Ammon's horn (tissue), 1 donor: ENCODE measurements at regions not wholly inside any gene's neighbourhood (a gene's known extent, or its start where the extent isn't known, plus 50 kb on each side); places are given as distances from the start of the nearest gene placed in this dataset.
"Not testable (repeated sequence)": the region's sequence is repeated elsewhere in the genome, so short reads cannot be mapped to it uniquely, and the experiment has no call there.

Experiments used
- DNase-seq: peaks from one replicate; pipeline ENCODE4 v3.0.0-alpha.2; 2016; ENCODE audit warnings: low spot score

DNA sequence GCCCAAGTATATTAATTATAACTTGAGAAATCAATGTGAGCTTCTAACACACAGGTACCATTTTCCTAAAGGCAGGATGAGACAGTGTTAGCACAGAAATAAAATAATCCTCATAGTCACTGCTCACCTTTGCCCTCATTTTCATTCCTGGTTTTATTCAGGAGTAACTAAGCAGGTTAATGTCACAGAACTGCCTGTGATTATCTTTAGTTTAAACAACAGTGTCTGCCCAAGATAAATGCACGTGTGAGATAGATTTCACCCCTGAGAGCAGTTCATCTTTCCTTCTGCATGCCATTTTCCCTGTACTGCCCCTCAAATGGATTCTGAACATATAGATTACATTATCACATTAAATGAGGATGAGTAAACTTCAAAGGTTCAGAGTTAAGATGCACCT, 250.7 kb downstream of the RMST start:
- DNase-seq = no peak

DNA sequence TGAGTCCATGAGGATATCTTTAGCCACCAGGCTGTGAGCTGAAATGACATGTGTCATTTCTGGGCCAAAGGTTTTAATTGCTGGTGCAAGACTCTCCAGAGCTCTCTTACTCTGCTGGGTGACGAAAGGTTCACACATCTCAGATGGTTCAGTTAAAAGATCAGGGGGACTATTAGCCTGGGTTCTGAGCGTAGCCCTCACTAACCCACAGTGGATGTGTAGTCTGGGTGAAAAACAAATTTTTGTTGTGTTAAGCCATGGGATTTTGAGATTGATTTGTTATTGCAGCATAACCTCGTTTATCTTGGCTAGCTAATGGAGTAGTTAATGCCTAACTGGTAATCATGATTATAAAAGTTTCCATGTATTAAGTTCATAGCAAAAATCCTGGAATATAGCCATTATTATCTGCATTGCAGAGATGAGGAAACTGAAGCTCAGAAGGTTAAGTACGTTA, 251.5 kb downstream of the RMST start:
- DNase-seq = no peak

DNA sequence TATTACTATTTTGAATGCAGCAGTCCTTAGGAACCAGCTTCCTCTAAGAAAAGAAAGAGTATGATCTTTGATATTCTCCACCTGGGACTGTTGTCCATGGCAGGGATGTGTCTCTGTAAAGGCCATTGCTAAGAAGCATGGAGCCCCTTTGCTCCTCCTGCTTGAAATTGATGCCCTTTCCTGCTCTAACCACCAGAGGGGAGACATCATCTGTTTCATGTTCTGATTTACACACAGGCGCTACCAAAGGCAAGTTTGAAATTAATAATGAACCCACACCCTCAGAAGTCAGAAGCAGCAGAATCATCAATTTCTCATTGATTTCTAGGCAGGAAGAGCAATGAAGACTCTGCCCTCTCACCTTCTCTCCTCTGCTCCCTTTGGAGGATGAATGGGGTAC, 253.8 kb downstream of the RMST start:
- no peak for DNase-seq

DNA sequence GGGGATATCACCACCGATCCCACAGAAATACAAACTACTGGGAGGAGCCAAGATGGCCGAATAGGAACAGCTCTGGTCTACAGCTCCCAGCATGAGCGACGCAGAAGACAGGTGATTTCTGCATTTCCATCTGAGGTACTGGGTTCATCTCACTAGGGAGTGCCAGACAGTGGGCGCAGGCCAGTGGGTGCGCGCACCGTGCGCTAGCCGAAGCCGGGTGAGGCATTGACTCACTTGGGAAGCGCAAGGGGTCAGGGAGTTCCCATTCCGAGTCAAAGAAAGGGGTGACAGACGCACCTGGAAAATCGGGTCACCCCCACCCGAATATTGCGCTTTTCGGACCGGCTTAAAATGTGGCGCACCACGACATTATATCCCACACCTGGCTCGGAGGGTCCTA, 261.2 kb downstream of the RMST start:
- not testable (repeated sequence) for DNase-seq

DNA sequence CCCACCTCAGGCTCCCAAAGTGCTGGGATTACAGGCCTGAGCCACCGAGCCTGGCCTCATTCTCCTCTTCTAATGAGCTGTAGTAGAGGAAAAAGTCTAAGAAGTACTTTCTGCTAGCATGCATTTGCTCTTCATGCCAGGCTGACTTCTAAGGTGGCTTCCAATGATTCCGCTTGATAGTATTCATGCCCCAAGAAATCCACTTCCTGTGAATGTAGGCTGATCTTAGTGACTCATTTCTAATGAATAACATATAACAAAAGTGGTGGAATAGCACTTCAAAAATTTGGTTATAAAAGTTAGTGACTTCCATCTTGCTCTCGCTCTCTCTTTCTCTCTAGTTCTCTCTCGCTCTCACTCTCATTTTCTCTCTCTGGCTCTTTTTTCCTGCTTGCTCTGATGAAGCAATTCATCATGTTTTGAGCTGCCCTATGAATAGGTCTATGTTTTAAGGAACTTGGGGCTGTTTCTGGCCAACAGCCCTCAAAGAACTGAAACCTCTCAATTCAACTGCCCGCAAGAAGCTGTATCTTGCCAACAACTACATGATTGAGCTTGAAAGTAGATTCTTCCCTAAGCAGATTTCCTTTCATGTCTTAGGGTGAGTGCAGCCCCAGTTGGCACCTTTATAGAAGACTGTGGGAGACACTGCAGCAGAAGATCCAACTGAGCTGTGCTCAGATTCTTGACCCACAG, 282.9 kb downstream of the RMST start:
- DNase-seq = no peak

DNA sequence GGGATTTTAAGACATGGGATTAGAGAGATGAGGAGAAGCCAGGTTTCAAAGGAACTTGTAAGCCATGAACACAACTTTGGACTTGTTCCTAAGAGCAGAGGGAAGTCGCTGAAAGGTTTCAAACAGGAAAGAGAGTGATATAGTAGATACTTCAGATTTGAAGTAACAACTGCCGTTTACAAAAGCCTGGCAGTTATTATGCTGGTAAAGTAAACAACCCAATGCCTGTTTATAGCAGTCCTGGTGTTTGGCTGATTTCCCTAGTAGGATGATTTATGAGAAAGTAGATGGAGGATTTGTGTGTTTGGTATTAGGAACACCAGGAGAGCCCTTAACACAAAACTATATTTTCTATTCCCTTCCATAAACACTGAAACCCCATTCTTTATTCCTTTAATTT, 285.7 kb downstream of the RMST start:
- DNase-seq = no peak

DNA sequence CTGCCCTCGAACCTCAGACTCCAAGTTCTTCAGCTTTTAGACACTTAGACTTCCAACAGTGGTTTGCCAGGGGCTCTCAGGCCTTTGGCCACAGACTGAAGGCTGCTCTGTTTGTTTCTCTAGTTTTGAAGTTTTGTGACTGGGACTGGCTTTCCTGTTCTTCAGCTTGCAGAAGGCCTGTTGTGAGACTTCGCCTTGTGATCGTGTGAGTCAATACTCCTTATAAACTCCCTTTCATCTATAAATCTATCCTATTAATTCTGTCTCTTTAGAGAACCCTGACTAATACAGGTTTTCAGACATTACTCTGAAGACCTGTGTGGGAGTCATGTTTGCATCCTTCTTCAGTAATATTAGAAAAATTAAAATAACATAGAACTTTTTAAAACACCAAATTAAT, 289.1 kb downstream of the RMST start:
- no peak for DNase-seq

DNA sequence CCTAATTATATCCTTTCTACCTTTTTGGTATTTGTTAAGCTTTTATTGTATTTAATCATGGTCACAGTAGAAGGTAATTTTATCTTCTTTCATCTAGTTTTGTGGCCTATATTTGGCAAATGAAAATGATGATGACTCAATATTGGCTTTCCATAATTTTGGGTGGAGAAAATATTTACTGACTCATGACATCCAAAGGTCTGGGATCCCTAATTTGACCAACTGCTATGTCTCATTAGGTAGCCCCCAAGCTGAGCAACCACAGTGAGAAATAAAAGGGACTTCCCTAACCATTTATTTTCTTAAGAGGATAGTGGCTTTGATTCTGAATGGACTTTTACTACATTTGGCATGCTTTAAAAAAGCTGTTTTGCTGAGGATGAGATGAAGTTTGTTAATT, 289.5 kb downstream of the RMST start:
- DNase-seq = no peak

DNA sequence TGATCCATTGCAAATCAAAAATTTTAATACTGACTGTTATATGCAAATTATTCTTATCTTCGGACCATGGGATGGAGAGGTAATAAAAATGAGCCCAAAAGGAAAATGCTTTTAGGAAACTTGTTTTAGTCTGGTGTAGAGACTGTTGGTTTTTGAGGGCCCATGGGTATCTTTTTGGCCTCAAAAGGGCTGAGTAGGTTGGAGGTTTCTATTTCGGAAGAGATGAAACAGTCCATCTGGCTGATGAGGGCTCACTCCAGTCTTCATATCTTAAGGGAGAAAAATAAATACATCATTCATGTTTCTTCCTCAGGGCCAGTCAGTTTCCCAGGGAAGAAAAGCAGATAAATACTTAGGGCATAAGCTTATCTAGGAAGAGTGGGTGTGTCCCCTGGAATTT, 290.7 kb downstream of the RMST start:
- DNase-seq = no peak

DNA sequence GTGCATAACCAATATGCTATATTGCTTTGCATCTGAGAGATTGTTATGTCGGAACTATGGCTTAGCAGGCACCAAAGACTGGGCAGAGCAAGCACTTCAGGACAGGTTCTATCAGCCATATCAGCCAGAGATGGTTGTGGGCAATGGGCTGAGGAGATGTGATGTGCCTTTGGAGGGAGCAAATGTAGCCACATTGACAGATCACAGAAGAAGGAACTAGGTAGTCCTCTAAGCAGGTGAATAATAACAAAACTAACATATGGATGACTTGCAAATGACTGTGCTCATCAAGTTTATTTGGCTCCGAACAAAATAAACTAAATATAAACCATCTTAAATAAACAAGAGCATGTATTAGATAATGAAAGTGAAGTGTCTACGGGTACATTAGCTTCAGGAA, 291.7 kb downstream of the RMST start:
- DNase-seq = no peak

DNA sequence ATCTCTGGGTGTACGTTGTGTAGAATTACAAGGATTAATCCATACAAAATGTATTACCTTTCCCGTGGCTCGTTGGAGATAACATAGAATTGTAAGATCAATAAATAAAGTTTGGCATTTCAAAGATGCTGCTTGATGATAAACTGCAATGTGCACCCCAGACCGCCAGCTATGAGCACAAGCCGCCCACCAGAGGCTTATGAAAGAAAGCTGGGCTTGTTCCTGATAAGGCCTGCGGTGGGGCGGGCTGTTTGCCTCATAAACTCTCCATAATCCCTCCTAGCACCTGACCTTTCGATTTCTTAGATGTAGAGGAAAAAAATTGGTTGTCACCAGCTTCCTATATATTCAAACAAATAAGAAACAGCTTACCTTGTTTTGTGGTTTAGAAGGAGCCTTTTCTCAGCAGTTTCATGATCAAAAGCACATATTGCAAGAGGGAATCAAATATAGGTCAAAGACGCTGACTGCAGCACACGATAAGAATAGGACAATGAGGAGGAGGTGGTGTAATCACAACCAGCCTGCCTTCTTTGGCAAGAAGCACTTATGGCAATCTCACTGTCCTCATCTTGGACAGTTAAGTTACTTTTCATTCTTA, 293.6 kb downstream of the RMST start:
- DNase-seq = no peak

DNA sequence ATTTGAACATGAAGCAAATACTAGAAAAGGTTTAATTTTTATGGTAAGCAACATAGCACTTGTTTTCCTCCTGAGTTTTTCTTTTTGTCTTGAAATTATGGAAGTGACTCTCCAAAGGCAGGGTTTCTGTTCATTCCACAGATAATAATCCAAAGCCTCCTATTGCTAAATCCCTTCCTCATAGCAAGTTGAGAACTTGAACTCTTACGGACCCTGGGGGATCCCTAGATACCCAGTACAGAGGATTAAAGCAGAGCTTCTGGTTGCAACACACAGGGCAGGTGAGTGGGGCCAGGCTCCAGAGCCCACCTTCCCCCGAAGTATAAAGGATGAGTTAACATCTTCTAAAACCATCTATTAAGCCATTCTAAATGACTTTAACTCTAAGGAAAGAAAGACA, 294.1 kb downstream of the RMST start:
- no peak for DNase-seq

DNA sequence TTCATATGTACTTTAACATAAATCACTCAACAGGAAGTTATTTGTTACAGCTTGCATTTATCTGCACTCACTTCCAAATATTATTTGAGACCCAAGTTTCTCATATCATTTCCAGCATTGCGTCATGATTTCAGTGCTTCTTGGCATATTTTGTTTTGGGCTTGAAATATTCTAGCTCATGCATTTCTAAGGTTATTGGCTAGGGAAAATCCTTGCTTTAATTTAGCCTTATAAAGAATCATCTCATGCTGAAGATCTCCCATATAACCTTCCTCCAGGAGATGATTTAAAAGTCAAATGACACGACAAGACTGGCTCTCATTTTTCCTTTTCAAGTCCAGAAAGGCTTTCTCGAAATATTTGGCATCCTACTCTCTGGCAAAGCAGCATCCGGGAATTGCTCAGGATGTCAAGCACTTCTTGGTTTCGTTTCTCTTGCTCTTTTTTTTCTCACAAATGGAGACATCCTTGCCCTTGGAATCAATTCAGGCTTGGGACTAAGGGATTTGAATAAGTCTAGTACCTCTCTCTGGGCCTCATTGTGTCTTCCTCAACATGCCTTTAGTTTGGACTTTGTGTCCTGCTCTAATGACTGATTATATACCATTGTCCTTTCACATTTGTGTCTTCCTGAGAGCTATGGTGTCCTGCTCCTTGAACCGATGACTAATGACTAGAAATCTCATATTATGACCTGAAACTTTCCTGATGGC, 295.0 kb downstream of the RMST start:
- no peak for DNase-seq

DNA sequence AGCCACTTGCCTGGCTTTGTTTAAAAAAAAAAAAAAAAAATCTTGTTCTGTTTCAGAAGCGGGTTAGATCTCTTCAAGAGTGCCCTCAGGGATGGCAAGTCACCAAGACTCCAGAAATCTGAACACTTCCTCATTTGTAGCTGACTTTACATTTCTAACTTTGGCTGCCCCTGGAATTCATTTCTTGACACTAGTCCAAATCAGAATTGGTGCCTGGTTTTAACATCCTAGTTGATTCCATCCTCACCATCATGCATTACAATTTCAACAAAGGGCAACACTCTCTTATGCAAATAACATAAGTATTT, 295.5 kb downstream of the RMST start:
- DNase-seq = no peak

DNA sequence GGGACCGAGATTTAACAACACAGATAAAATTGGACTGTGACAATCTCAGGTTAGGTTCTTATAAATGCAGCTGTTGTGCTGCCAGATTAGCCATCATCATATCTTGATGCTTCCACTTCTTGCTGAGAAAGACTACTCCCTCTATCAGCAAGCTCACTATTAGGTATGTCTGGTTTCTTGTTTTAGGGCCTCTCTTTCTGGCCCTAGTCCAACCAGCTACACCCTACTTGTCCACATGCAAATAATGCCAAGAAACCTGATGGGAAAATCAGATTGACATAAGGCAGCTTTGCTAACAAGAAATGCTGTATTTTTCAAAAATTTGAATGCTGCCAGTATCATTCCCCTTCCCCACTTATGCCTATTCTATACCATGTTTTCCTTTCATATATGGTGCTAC, 296.0 kb downstream of the RMST start:
- no peak for DNase-seq

DNA sequence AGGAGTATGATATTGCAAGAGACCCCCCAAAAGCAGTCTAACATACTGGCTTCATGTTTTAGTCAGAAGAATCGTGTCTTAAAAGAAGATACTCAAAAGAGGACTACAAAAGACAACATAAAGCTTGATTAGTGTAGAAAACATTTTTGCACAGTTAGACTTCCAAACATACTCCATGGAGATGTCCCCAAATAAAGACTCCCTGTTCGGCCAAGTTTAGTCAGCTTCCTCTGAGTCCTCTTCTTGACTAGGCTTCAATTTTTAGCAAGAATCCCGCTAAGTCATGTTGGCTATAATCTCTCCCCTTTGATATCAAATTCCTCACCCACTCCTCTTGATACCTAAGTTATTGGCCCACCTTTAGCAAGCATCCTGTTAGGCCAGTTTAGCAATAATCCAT, 298.0 kb downstream of the RMST start:
- DNase-seq = no peak

DNA sequence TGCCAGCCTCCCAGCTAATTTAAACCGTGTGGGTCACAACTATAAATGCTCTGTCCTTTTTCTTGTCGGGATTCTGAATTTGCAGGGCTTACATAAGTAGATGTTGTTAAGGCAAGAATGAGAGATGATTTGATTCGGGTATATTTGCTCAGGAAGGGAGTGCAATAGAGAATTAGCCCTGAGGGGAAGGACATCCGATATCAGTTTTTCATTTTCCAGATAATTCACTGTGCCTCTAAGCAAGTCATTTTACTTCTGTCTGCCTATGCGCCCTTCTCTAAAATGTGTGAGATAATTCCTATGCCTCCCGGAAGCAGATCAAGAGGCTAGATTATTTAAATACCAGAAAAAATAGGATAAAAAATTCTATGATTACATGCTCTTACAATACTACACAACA, 300.5 kb downstream of the RMST start:
- DNase-seq = no peak

DNA sequence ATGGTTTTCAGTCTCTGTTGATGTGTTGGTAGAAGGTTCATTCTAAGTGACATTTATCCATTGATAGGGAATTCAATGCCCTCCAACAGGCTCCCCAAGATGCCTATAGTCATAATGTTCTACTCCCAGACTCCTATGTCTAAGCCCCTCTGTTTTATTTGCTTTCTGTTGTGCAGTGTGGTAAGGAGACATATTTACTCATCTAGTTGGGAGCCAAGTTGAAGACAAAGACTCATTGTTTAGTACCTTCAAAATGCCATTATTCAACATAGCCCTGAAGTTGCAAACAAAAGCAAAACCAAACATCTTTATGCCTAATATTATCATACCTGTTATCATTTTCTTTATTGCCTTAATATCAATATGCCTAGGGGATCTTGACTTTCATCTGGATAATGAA, 302.1 kb downstream of the RMST start:
- no peak for DNase-seq

DNA sequence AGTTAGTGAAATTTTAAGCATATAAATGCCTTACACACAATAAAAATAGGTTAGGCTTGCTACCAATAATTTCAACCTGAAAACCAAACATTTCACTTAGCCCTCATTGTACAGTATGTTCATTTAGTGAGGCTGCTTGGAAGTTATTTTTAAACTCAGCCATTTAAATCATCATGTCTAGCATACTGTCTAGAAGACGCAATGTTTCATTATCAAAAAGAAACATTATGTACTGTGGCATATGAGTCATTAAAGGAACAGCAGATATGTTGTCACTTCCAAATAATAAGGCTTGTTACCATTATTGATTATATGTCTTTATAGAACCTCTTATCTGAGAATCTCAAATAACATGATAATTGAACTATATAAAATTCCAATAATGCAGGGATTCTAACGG, 304.7 kb downstream of the RMST start:
- DNase-seq = no peak

DNA sequence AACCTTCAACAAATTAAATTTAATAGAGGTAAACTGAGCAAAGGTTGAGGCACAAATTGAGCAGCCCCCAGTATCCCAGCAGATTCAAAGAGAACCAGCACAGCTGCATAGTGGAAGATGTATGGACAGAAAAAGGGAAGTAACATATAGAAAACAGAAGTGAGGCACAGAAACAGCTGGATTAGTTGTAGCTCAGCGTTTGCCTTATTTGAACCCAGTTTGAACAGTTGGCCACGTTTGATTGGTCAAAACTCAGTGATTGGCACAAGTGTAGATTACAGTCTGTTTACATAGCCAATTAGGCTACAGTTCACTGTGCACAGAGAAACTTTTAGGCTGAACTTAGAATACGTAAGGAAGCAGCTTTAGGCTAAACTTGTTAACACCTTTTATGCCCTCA, 315.5 kb downstream of the RMST start:
- DNase-seq = no peak

DNA sequence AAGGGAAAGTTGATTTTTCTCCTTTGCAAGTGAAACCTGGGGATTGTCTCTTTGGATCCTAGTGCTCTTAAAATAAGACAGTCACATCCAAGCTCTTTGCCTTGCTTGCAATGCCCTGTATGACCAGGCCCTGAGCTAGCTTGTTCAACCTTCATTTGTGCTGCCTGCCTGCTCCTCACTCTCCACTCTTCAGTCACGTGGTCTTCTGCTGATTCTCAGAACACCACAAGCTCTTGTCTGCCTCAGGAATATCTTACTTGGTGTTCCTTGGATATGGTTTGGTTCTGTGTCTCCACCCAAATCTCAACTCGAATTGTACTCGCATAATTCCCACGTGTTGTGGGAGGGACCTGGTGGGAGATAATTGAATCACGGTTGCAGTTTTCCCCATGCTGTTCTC, 318.7 kb downstream of the RMST start:
- no peak for DNase-seq

DNA sequence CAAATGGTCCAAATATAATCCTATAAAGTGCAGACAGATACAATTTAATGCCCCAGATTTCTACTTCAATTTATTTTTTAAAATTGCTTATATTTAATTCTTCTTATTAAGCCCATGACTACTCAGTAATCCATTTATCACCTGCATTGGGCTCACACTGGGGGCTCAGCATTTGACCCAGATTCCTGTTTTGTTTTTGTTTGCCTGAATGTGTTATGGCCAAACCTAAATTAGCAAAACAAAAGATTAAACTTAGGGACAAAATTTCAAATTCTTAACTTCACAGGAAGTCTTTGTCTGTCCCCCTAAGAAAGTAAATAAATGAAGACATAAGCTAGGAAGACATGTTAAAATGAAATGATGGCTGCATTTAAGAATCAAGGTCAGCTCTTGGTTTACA, 322.3 kb downstream of the RMST start:
- DNase-seq = no peak

DNA sequence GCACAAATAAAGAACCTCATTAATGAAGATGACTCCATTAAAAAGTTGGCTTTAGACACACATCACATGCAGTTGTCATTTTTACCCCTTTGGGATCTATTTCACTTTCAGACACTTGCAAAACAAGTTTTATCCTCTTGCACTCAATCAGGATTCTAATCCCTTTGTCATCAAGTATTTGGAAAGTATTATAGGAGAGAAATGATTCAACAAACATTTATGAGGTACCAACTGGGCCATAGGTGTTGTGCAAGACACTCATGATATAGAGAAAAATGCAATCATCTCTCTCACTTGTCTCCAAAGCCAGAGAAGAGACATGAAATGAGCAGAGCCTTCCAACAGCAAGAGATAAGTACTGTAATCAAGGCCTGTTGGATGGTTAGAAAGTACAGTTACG, 327.7 kb downstream of the RMST start:
- DNase-seq = no peak

DNA sequence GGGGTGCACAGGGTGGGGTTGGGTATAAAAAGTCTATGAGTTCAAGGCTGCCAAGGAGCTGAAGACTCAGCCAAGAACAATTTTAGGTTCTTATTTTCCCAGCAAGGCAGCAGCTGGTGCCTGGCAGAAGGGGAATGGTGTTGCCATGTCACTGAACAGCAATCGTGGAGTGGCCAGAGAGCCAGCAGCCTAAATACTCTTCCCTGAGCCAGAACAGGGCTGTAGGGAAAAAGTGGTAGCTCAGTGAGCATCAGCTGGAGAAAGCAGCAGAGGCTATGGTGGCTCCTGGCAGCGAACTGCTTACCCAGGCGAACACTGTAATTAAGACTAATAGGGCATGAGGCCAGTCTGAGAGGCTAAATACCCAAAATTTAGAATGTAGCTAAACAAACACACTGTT, 334.9 kb downstream of the RMST start:
- peak; percentile 17 for DNase-seq
